Nephron (organoid): ENCODE measurements at regions not wholly inside any gene's neighbourhood (a gene's known extent, or its start where the extent isn't known, plus 50 kb on each side); places are given as distances from the start of the nearest gene placed in this dataset.

Experiments used
- H3K27ac Mint-ChIP-seq, 3 experiments: 2 replicates each; pipeline ENCODE4 v1.8.0; 2020; ENCODE audit warnings: mixed read lengths in 3 of 3, mild to moderate bottlenecking in 2 of 3, moderate library complexity in 1 of 3
- H3K27me3 Mint-ChIP-seq: 2 replicates; pipeline ENCODE4 v1.8.0; 2021; ENCODE audit warnings: low read depth, mild to moderate bottlenecking, moderate library complexity, mixed read lengths
- H3K36me3 Mint-ChIP-seq: 2 replicates; pipeline ENCODE4 v1.8.0; 2020; ENCODE audit warnings: low read depth, mixed read lengths
- H3K4me1 Mint-ChIP-seq: 2 replicates; pipeline ENCODE4 v1.8.0; 2020; ENCODE audit warnings: mixed read lengths
- H3K4me3 Mint-ChIP-seq, 3 experiments: 2 replicates each; pipeline ENCODE4 v1.8.0; 2020; ENCODE audit warnings: mild to moderate bottlenecking in 3 of 3, mixed read lengths in 3 of 3, moderate library complexity in 2 of 3
- H3K9me3 Mint-ChIP-seq: 2 replicates; pipeline ENCODE4 v1.8.0; 2020; ENCODE audit warnings: mixed read lengths
- TF ChIP-seq, protein P1 (sequence below), 3 experiments: fragments of 200-600 bp; sonication (generic); IDR thresholded peaks; one replicate each; pipeline ENCODE4 v1.5.0; 2021; ENCODE audit warnings: antibody characterized with exemption in 3 of 3; ENCODE audit not compliant: unreplicated experiment in 3 of 3

DNA sequence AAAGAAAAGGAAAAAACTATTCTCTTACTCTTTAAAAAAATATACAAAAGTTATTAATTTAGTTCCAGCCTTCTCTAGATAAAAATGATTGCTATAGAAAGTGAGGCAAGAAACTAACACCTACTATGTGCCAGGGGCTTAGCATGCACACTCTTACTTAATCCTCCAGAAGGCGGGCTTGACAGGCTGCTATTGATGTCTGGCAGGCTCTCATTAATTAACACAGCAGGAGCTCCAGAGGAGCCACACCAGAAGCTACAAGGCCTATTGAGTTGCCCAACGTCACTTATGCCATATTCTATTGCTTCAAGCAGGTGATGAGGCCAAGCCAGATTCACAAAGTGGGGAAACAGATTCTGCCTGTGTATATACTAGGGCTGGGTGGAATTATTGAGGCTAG, 54.6 kb upstream of the CLINT1 start:
- Mint-ChIP-seq H3K27me3 (peaks cover 6% of the 10 kb centered on the region), H3K4me1 (peaks cover 35% of the 10 kb centered on the region), H3K27ac (peak overlapping the region; percentile 22 to 97 (median 82)), H3K36me3 (no peaks in the 10 kb centered on the region), H3K4me3 (no peak overlapping the region), H3K9me3 (no peaks in the 10 kb centered on the region)
- TF ChIP-seq, protein P1, sequence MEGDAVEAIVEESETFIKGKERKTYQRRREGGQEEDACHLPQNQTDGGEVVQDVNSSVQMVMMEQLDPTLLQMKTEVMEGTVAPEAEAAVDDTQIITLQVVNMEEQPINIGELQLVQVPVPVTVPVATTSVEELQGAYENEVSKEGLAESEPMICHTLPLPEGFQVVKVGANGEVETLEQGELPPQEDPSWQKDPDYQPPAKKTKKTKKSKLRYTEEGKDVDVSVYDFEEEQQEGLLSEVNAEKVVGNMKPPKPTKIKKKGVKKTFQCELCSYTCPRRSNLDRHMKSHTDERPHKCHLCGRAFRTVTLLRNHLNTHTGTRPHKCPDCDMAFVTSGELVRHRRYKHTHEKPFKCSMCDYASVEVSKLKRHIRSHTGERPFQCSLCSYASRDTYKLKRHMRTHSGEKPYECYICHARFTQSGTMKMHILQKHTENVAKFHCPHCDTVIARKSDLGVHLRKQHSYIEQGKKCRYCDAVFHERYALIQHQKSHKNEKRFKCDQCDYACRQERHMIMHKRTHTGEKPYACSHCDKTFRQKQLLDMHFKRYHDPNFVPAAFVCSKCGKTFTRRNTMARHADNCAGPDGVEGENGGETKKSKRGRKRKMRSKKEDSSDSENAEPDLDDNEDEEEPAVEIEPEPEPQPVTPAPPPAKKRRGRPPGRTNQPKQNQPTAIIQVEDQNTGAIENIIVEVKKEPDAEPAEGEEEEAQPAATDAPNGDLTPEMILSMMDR (IDR thresholded peaks at IDR 0.05; ENCODE audit: unreplicated experiment in 3 of 3): no peak

DNA sequence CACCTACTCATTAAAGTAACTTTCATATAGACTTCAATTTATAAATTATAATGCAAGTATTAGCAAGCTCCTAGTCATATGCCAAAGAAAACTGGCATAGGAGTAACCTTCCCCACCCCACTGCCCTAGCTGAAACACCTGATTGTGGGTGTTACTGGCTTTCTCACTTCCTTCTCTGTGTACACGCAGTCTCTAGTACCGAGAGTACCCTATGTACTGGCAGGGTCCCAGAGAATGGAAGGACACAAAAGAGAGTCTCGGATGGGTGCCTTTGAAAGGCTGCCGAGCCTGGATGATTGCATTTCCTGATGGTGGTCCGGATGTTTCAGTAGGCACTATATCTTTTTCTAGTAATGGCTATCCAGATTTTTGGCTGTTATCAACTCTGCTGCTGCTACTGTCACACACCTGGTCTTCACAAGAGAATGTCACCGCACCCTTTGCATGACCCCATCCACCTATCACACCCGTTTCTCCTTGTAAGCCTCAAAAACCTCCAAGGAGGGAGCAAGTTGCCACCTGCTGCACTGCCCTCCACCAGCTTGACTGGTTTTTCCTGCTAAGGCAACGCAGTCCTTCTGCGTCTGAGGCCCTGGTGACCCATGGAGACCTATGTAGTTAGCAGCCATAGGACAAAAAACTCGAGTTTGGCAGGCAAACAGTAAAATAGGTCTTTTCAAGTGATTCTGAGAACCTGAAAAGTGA, 53.8 kb upstream of the CLINT1 start:
- Mint-ChIP-seq H3K36me3 (no peaks in the 10 kb centered on the region), H3K27ac (peak overlapping the region; percentile 67 to 97 (median 82)), H3K4me1 (peaks cover 27% of the 10 kb centered on the region), H3K9me3 (no peaks in the 10 kb centered on the region), H3K4me3 (no peak overlapping the region), H3K27me3 (peaks cover 6% of the 10 kb centered on the region)
- TF ChIP-seq, protein P1 (IDR thresholded peaks at IDR 0.05; ENCODE audit: unreplicated experiment in 3 of 3): no peak

DNA sequence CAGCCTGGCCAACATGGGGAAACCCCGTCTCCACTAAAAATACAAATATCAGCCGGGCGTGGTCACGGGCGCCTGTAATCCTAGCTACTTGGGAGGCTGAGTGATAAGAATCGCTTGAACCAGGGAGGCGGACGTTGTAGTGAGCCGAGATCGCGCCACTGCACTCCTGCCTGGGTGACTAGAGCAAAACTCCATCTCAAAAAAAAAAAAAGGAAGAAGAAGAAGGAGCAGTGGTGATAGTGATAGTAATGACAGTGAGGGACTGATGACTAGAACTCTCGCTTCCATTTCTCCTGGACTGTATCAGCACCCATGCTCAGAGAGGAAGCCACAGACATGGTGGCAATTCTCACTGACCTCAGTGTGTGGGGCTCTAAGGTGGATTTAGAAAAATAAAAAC, 52.6 kb upstream of the CLINT1 start:
- peaks cover 21% of the 10 kb centered on the region for H3K4me1 Mint-ChIP-seq
- H3K27me3 Mint-ChIP-seq: peaks cover 7% of the 10 kb centered on the region
- TF ChIP-seq, protein P1 (IDR thresholded peaks at IDR 0.05; ENCODE audit: unreplicated experiment in 3 of 3): no peak
- H3K36me3 Mint-ChIP-seq: no peaks in the 10 kb centered on the region
- H3K27ac Mint-ChIP-seq: peak overlapping the region in 2 of 3 experiments; percentile 7 to 40
- H3K4me3 Mint-ChIP-seq: no peak overlapping the region
- H3K9me3 Mint-ChIP-seq: no peaks in the 10 kb centered on the region
